ENCODE measurements at regions not wholly inside any gene's neighbourhood (a gene's known extent, or its start where the extent isn't known, plus 50 kb on each side); places are given as distances from the start of the nearest gene placed in this dataset.

GRCh38 chr7:35504365-35504764 lies 190.6 kb downstream of the HERPUD2 start:
- H3K4me1 ChIP-seq (ENCODE audit: insufficient read depth, insufficient read length) = peaks cover 13% of the 10 kb centered on the region
- no peak for DNase-seq (ENCODE audit: low read depth, low spot score)

GRCh38 chr7:35501681-35502080 lies 193.3 kb downstream of the HERPUD2 start:
- Histone ChIP-seq H3K4me1 (ENCODE audit: insufficient read depth, insufficient read length) (peaks cover 13% of the 10 kb centered on the region), H3K9ac (ENCODE audit: insufficient read length, low read depth) (no peak overlapping the region), H3K27me3 (ENCODE audit: insufficient read depth, insufficient read length) (no peaks in the 10 kb centered on the region), H3K36me3 (ENCODE audit: insufficient read depth, insufficient read length, low read length) (no peaks in the 10 kb centered on the region), H3K4me3 (ENCODE audit: insufficient read length, low read depth) (no peak overlapping the region), H3K9me3 (ENCODE audit: insufficient read depth, low read length) (no peaks in the 10 kb centered on the region)
- no peak for TF ChIP-seq YY1 (IDR thresholded peaks at IDR 0.05; ENCODE audit: insufficient read depth, insufficient read length)
- no peak for TF ChIP-seq ZNF274 (IDR thresholded peaks at IDR 0.05; ENCODE audit: low read depth, low read length)
- no peak for TF ChIP-seq SUZ12 (IDR thresholded peaks at IDR 0.05; ENCODE audit: extremely low read depth, insufficient read depth, insufficient read length)
- no peak for DNase-seq (ENCODE audit: low read depth, low spot score)

More at GRCh38 chr7:35504365-35504764, 190.6 kb downstream of the HERPUD2 start:
- Histone ChIP-seq H3K27me3 (ENCODE audit: insufficient read depth, insufficient read length) (no peaks in the 10 kb centered on the region), H3K36me3 (ENCODE audit: insufficient read depth, insufficient read length, low read length) (no peaks in the 10 kb centered on the region), H3K9ac (ENCODE audit: insufficient read length, low read depth) (no peak overlapping the region), H3K4me3 (ENCODE audit: insufficient read length, low read depth) (no peak overlapping the region), H3K9me3 (ENCODE audit: insufficient read depth, low read length) (no peaks in the 10 kb centered on the region)
- no peak for TF ChIP-seq ZNF274 (IDR thresholded peaks at IDR 0.05; ENCODE audit: low read depth, low read length)
- no peak for TF ChIP-seq YY1 (IDR thresholded peaks at IDR 0.05; ENCODE audit: insufficient read depth, insufficient read length)
- no peak for TF ChIP-seq SUZ12 (IDR thresholded peaks at IDR 0.05; ENCODE audit: extremely low read depth, insufficient read depth, insufficient read length)

DNA sequence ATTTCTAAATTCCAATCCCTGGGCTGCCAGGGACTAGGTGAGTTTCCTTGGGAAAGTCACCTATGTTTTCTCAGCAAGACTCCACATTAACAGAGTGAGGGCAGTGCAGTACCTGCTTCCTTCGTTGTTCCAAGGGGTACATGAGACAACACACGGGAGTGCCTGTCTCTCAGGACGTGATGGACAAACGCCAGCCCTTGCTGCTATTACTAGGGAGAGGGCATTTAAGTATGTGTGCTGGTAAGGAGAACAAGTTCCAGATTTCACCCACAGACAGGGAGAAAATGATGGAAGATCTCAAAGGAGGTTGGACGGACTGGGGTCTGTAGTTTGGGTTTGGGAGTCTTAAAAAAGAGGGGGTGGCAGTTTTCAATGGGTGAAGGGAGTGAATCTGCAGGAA lies 195.7 kb downstream of the HERPUD2 start:
- no peak for DNase-seq (ENCODE audit: low read depth, low spot score)
- H3K36me3 ChIP-seq (ENCODE audit: insufficient read depth, insufficient read length, low read length) = no peaks in the 10 kb centered on the region
- TF ChIP-seq YY1 (IDR thresholded peaks at IDR 0.05; ENCODE audit: insufficient read depth, insufficient read length) (no peak), SUZ12 (IDR thresholded peaks at IDR 0.05; ENCODE audit: extremely low read depth, insufficient read depth, insufficient read length) (no peak), ZNF274 (IDR thresholded peaks at IDR 0.05; ENCODE audit: low read depth, low read length) (no peak)
- no peaks in the 10 kb centered on the region for H3K27me3 ChIP-seq (ENCODE audit: insufficient read depth, insufficient read length)
- no peak overlapping the region for H3K9ac ChIP-seq (ENCODE audit: insufficient read length, low read depth)
- H3K9me3 ChIP-seq (ENCODE audit: insufficient read depth, low read length) = no peaks in the 10 kb centered on the region
- H3K4me3 ChIP-seq (ENCODE audit: insufficient read length, low read depth) = no peak overlapping the region
- peaks cover 1% of the 10 kb centered on the region for H3K4me1 ChIP-seq (ENCODE audit: insufficient read depth, insufficient read length)

DNA sequence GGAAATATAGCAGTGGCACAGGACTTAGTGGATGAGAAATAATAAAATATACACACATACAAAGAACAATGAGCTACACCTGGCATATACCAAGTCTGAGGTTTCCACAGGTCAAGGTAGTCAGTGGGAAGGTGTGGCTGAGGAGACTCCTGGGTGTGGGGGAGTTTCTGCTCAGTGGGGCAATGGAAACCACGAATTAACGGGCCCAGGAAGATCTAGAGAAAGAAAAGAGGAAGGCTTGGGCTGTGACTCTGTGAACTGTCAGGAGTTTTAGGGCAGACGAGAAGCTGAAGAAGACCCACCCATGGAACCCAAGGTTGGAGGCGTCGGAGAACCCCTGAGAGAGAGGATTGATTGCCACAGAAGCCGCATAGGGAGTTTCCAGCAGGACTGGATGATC lies 196.5 kb downstream of the HERPUD2 start:
- no peak for DNase-seq (ENCODE audit: low read depth, low spot score)
- no peak for TF ChIP-seq SUZ12 (IDR thresholded peaks at IDR 0.05; ENCODE audit: extremely low read depth, insufficient read depth, insufficient read length)
- no peak for TF ChIP-seq YY1 (IDR thresholded peaks at IDR 0.05; ENCODE audit: insufficient read depth, insufficient read length)
- TF ChIP-seq ZNF274 (IDR thresholded peaks at IDR 0.05; ENCODE audit: low read depth, low read length) = no peak
- Histone ChIP-seq H3K27me3 (ENCODE audit: insufficient read depth, insufficient read length) (no peaks in the 10 kb centered on the region), H3K9me3 (ENCODE audit: insufficient read depth, low read length) (no peaks in the 10 kb centered on the region), H3K4me3 (ENCODE audit: insufficient read length, low read depth) (no peak overlapping the region), H3K4me1 (ENCODE audit: insufficient read depth, insufficient read length) (no peaks in the 10 kb centered on the region), H3K36me3 (ENCODE audit: insufficient read depth, insufficient read length, low read length) (no peaks in the 10 kb centered on the region), H3K9ac (ENCODE audit: insufficient read length, low read depth) (no peak overlapping the region)

DNA sequence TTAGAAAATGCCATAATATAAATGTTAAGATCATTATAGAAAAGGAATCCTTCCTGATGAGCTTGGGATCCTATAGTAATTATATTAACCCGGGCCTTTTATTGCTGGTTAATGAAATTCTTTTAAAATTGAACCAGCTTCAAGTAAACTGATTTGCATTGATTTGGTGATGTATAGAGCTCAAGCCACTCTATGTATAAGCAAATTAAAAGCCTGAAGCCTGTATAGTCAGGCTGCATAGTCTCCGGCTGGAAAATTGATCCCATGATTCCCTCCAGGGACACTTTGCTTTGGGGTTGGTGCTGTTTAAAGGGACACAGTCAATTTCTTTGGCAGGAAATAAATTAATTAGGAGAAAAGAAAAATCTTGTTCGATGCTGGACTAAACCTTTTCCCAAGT lies 199.1 kb downstream of the HERPUD2 start:
- Histone ChIP-seq H3K36me3 (ENCODE audit: insufficient read depth, insufficient read length, low read length) (no peaks in the 10 kb centered on the region), H3K9ac (ENCODE audit: insufficient read length, low read depth) (no peak overlapping the region), H3K4me1 (ENCODE audit: insufficient read depth, insufficient read length) (no peaks in the 10 kb centered on the region), H3K27me3 (ENCODE audit: insufficient read depth, insufficient read length) (no peaks in the 10 kb centered on the region), H3K4me3 (ENCODE audit: insufficient read length, low read depth) (no peak overlapping the region), H3K9me3 (ENCODE audit: insufficient read depth, low read length) (no peaks in the 10 kb centered on the region)
- no peak for DNase-seq (ENCODE audit: low read depth, low spot score)
- TF ChIP-seq ZNF274 (IDR thresholded peaks at IDR 0.05; ENCODE audit: low read depth, low read length) (no peak), YY1 (IDR thresholded peaks at IDR 0.05; ENCODE audit: insufficient read depth, insufficient read length) (no peak), SUZ12 (IDR thresholded peaks at IDR 0.05; ENCODE audit: extremely low read depth, insufficient read depth, insufficient read length) (no peak)

DNA sequence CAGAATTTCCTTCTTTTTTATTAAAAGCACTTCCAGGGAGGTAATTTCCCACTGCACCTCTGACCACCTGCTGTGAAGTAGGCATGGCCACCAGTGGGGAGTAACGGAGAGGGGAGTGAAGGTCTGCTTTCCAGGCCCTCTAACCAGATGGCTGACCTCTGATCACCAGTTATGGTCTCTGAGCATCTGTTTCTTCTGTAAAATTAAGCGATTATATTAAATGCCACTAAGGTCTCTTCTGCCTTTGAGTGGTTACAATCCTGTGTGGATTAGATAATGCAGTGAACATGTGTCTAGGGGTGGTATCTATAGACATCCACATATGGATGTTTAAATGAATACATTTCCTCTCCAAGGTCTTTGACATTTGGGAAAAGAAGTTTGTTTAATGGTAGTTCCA lies 199.6 kb downstream of the HERPUD2 start:
- no peak for DNase-seq (ENCODE audit: low read depth, low spot score)
- Histone ChIP-seq H3K36me3 (ENCODE audit: insufficient read depth, insufficient read length, low read length) (no peaks in the 10 kb centered on the region), H3K27me3 (ENCODE audit: insufficient read depth, insufficient read length) (no peaks in the 10 kb centered on the region), H3K4me3 (ENCODE audit: insufficient read length, low read depth) (no peak overlapping the region), H3K9me3 (ENCODE audit: insufficient read depth, low read length) (no peaks in the 10 kb centered on the region), H3K4me1 (ENCODE audit: insufficient read depth, insufficient read length) (no peaks in the 10 kb centered on the region), H3K9ac (ENCODE audit: insufficient read length, low read depth) (no peak overlapping the region)
- TF ChIP-seq SUZ12 (IDR thresholded peaks at IDR 0.05; ENCODE audit: extremely low read depth, insufficient read depth, insufficient read length) = no peak
- TF ChIP-seq YY1 (IDR thresholded peaks at IDR 0.05; ENCODE audit: insufficient read depth, insufficient read length) = no peak

DNA sequence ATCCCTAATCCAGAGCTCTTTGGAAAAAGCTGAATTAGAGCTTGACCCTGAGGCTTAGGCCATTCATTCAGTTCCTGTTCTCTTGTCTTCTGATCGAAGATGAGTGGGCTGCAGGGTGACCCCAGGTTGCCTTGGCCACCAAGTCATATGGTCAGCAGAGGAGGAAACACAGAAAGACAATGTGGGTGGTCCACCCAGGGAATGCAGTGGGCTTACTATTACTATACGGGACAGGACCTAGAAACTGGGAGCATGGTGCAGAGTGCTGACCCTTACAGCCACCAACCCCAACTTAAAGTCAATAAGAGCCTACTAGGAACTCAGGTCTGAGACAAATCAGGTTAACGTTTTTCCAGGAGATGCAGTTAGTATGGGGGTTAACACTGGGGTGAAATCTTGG lies 200.5 kb downstream of the HERPUD2 start:
- DNase-seq (ENCODE audit: low read depth, low spot score) = no peak
- no peaks in the 10 kb centered on the region for H3K9me3 ChIP-seq (ENCODE audit: insufficient read depth, low read length)
- no peak overlapping the region for H3K4me3 ChIP-seq (ENCODE audit: insufficient read length, low read depth)
- no peaks in the 10 kb centered on the region for H3K36me3 ChIP-seq (ENCODE audit: insufficient read depth, insufficient read length, low read length)
- H3K27me3 ChIP-seq (ENCODE audit: insufficient read depth, insufficient read length) = no peaks in the 10 kb centered on the region
- H3K4me1 ChIP-seq (ENCODE audit: insufficient read depth, insufficient read length) = no peaks in the 10 kb centered on the region
- TF ChIP-seq ZNF274 (IDR thresholded peaks at IDR 0.05; ENCODE audit: low read depth, low read length) (no peak), YY1 (IDR thresholded peaks at IDR 0.05; ENCODE audit: insufficient read depth, insufficient read length) (no peak), SUZ12 (IDR thresholded peaks at IDR 0.05; ENCODE audit: extremely low read depth, insufficient read depth, insufficient read length) (no peak)
- H3K9ac ChIP-seq (ENCODE audit: insufficient read length, low read depth) = no peak overlapping the region

All from NT2/D1 (cell line).